Tibial nerve (tissue), 4 donors: ENCODE measurements at regions not wholly inside any gene's neighbourhood (a gene's known extent, or its start where the extent isn't known, plus 50 kb on each side); places are given as distances from the start of the nearest gene placed in this dataset.

Source experiments
- EP300 ChIP-seq, 2 donors: sonication (generic); formaldehyde crosslinking; IDR thresholded peaks; one replicate each; pipeline ENCODE4 v1.6.1; 2017; ENCODE audit warnings: antibody characterized with exemption in 2 of 2, mild to moderate bottlenecking in 1 of 2
- POLR2A ChIP-seq, 2 donors: fragments of 450-650 bp; IDR thresholded peaks; one replicate each; pipeline ENCODE4 v1.6.1; 2017; ENCODE audit warnings: antibody characterized with exemption in 2 of 2, mild to moderate bottlenecking in 2 of 2, moderate library complexity in 2 of 2
- TF ChIP-seq, protein P1 (sequence below), 5 experiments: fragments of 200-600 bp in 3 of 5; fragments of 450-650 bp in 2 of 5; sonication (generic) in 3 of 5; IDR thresholded peaks; one replicate each; pipeline ENCODE4 v1.5.1; 2016 to 2019; ENCODE audit warnings: antibody characterized with exemption in 5 of 5, mild to moderate bottlenecking in 3 of 5, moderate library complexity in 2 of 5

DNA sequence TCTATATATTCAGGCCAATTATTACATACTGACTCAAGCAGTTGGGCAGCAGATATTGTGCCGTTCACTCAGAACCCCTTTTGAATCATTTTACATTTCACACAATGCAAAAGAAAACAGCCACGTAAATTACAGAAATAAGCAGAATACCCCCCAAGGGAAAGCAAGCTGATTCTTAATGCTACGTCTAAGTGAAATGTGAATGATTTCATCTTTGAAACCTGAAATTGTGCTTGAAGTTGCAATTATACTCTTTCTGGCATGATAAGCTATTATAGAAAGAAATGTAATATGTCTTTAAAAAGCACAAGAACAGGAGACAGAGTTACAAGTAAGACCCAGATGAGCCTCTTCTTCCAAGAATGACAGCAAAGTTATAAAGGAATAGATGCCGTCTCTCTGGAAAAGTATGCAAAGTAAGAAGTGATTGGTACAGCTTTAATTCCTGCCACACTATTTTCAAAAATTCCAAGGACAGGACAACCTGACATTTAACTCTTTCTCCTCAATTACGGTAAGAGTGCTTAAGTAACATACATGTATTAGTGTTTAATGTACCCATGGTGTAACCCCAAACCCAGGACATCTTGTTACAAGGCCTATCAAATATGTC lies 891.5 kb upstream of the ADGRL2 start:
- TF ChIP-seq, protein P1, sequence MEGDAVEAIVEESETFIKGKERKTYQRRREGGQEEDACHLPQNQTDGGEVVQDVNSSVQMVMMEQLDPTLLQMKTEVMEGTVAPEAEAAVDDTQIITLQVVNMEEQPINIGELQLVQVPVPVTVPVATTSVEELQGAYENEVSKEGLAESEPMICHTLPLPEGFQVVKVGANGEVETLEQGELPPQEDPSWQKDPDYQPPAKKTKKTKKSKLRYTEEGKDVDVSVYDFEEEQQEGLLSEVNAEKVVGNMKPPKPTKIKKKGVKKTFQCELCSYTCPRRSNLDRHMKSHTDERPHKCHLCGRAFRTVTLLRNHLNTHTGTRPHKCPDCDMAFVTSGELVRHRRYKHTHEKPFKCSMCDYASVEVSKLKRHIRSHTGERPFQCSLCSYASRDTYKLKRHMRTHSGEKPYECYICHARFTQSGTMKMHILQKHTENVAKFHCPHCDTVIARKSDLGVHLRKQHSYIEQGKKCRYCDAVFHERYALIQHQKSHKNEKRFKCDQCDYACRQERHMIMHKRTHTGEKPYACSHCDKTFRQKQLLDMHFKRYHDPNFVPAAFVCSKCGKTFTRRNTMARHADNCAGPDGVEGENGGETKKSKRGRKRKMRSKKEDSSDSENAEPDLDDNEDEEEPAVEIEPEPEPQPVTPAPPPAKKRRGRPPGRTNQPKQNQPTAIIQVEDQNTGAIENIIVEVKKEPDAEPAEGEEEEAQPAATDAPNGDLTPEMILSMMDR (IDR thresholded peaks at IDR 0.05) = no peak
- TF ChIP-seq EP300 (IDR thresholded peaks at IDR 0.05) (no peak), POLR2A (IDR thresholded peaks at IDR 0.05) (no peak)
